Stimulated activated CD4-positive, alpha-beta T cell treated with anti-CD3 and anti-CD28 coated beads, Interleukin-1b, Interleukin-23, amount 100 ng/mL, for 4 hours (primary cell): ENCODE measurements at regions not wholly inside any gene's neighbourhood (a gene's known extent, or its start where the extent isn't known, plus 50 kb on each side); places are given as distances from the start of the nearest gene placed in this dataset.

Source experiments
- DNase-seq, 2 donors: peaks; one replicate each; pipeline ENCODE4 v3.0.0-alpha.2; 2020; ENCODE audit warnings: low read depth in 2 of 2

DNA sequence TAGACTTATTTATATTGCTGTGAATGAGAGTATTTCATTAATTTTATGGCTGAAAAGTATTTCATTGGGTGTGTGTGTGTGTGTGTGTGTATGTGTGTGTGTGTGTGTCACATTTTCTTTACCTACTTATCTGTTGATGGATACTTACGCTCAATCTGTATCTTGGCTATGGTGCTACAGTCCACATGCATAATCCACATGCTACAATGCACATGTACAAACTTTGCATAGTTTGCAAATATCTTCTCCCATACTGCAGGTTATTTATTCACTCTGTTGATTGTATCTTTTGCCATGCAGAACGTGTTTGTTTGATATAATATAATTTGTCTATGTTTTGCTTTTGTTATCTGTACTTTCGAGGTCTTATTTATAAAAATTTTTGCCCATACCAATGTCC, 167.8 kb downstream of the RAB28 start:
- DNase-seq, result no peak

DNA sequence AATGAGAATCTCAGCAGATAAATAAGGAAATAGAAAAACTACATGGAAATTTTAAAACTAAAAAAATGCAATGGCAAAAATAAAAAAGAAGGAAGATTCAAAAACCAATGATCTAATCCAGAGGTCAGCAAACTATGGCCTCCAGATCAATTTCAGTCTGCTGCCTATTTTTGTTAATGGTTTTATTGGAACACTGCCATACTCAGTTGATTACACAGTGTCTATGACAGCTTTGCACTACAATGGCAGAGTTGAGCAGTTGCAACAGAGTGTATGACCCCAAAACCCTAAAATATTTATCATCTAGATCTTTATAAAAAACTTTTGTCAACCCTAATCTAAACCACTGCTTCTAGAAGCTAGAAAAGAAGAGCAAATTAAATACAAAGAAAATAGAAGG, 170.3 kb downstream of the RAB28 start:
- no peak for DNase-seq

DNA sequence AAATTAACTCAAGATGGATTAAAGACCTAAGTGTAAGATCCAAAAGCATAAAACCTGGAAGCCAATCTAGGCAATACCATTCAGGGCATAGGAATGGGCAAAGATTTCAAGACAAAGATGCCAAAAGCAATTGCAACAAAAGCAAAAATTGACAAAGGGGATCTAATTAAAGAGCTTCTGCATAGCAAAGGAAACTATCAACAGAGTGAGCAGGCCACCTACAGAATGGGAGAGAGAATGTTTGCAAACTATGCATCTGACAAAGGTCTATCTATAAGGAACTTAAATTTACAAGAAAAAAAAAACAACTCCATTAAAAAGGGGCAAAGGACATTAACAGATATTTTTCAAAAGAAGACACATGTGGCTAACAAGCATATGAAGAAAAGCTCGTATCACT, 171.9 kb downstream of the RAB28 start:
- DNase-seq, result no peak

DNA sequence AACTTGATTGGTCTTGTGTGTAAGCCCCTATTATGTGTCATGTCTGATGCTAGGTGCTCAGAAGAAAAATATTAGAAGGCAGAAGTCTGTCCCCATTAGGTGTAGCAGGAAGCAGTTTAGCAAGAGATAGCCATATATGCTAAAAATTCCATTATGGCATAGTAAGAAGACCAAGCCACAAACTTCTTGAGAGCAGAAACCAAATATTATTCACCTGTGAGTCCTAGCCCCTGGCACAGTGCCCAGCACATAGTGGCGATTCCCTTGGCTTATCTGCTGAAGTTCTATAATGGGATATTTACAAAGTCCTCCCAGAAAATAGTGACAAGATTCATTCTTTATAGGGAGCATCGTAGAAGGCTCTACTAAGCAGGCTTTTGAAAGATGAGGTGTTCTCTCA, 174.4 kb downstream of the RAB28 start:
- DNase-seq, result no peak

DNA sequence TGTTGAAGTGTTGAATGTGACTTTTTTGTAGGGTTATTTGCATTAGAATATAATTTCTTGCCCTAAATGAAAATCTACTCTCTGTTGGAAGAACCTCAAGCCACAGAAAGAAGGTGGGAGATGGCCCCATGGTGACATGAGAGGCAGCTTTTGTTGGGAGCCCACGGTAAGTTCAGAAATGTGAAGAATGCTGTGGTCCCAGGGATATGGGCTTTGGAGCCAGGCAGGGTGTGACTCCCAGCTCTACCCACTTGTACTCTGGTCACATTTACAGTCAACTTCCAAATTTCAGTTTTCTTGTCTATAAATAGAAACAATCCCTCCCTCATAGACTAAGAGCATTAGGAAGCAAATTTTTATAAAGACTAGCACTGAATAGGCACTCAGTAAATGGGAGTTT, 177.8 kb downstream of the RAB28 start:
- no peak for DNase-seq

DNA sequence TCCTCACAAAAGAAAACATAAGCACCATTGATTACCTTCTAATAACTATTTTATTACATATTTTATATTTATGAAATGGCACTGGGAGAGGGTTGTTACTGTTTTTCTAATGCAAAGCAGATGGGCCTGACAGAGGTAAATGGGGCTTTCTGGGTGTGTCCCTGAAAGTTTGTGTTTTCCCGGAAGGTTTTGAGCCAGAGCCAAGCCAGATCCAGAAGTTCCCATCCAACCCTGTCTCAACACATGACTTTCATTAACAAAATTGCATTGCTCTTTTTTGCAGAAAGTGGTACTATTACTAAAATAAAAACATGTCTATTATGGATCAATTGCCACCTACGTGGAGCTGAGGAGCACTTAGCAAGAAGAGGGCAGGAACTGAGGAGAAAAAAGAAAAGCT, 181.3 kb downstream of the RAB28 start:
- no peak for DNase-seq

DNA sequence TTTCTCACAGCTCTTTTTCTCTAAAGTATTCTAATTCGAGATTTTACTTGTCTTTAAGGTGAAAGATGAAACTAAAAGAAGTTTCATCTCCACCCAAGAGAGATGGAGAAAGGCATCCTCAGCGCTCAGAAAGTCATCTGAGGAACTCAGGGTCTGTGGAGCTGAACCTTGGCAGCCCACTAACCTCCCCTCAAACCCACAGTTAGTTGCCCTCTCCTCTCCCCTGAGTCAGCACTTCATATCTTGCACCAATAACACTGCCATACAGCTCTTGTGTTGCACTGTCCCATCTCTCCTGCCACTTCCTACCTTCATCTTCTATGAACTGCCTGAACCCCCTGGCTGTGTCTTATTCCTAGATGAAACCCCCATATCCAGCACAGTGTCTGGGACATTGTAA, 184.8 kb downstream of the RAB28 start:
- no peak for DNase-seq

DNA sequence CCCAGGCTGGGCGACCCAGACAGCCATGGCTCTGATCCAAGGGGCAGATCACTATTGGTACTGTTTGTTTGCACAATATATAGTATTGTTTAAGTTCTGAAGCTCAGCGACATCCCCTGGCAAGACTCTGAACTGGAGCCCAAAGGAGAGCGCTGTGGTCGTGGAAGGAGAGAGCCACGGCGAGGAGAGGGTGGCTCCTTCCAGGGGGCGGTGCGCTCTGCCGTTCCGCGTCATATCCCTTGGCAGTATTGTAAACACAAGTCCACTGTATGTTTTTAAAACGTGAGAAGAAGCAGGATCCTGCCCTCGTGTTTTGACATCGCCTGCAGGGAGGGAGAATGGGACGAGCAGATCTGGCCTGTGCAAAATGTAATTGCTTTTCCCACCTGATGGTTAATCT, 185.5 kb downstream of the RAB28 start:
- no peak for DNase-seq

DNA sequence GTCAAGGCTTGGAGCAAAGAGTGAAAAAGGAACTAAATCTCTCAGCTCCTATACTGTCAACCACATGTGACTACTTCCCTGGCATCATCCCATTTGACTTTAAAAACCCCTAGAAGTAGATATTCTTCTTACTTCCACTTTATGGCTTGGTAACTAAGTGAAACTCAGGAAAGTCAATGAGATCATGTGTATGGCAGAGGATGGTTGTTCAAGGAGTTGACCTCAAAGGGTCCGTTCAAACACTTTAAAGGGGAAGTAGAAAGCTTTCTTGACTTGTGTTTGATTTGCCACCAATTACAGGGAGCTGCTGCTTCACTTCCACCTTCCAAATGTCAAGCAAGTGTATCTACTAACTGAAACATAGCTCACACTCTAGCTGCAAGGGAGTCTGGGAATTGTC, 187.2 kb downstream of the RAB28 start:
- DNase-seq, result no peak

DNA sequence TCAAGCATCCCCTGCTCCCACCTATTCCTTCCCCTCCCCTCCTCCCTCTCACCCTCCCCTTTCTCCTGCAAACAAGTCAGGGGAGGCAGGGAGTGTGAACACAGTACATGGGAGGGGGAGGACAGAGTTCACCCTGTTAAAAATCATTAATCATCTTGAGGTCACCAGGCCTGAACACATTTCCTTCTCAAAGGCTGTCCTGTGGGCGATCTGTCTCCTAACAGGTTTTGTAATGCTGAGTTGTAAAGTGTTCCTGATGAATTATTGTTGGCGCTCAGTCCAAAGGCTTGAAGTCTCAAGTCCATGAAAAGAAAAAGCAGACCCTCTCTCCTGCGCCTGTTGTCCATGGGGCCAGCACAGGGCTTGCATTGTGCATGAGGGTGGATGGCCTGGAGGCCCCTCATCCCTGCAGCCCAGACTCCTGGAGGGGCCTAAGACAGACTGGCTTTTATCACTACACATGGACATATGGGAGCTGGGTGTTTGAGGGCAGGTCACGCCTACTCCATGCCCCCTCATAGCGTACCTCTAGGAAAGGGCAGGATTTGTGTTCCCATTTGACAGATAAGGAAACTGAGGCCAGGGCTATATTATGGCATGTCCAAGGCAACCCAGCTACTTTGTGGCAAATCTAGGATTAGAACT, 189.1 kb downstream of the RAB28 start:
- no peak for DNase-seq

DNA sequence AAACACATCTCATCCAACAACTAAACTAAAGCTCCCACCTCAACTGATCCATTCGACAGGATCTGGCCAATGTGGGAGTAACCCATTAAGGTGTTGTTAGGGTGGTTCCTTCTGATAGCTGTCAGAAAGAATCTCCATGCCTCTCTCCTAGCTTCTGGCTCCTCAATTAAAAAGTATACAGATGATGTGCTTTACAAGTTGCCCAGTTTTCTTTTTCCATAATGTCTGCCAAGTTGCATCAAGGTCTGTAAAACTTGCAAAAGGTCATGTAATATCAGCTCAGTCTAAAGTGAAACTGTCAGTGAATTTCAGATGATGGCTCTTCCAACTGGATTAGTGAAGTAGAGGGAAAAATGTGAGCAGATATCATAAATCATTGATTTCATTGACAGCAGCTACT, 191.8 kb downstream of the RAB28 start:
- DNase-seq, result no peak

DNA sequence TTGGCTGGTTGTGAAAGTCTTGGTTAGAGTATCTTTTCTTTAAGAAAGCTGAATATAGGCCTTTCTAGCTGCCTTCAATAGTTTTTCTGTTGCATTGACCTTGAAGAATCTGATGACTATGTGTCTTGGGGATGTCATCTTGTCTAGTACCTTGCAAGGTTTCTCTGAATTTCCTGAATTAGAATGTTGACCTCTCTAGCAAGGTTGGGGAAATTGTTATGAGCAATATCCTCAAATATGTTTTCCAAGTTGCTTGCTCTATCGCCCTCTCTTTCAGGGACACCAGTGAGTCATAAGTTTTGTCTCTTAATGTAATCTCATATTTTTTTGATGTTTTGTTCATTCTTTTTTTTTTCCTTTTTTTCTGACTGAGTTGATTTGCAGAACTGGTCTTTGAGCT, 194.7 kb downstream of the RAB28 start:
- no peak for DNase-seq

DNA sequence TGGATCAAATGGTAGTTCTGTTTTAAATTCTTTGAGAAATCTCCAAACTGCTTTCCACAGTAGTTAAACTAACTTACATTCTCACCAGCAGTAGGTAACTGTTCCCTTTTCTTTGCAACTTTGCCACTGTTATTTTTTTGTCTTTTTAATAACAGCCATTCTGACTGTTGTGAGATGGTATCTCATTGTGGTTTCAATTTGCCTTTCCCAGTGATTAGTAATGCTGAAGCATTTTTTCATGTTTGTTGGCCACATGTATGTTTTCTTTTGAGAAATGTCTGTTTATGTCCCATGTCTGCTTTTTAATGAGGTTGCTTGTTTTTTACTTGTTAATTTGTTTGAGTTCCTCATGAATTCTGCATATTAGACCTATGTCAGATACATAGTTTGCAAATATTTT, 198.8 kb downstream of the RAB28 start:
- no peak for DNase-seq

DNA sequence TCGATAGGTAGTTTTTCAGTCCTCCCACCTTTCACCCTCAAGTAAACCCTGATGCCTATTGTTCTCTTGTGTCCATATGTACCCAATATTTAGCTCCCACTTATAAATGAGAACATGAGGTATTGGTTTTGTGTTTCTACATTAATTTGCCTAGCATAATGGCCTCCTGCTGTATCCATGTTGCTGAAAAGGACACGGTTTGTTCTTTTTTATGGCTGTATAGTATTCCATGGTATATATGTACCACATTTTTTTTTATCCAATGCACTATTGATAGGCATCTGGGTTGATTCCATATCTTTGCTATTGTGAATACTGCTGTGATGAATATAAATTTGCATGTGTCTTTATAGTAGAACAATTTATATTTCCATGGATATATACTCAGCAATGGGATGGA, 199.2 kb downstream of the RAB28 start:
- no peak for DNase-seq

DNA sequence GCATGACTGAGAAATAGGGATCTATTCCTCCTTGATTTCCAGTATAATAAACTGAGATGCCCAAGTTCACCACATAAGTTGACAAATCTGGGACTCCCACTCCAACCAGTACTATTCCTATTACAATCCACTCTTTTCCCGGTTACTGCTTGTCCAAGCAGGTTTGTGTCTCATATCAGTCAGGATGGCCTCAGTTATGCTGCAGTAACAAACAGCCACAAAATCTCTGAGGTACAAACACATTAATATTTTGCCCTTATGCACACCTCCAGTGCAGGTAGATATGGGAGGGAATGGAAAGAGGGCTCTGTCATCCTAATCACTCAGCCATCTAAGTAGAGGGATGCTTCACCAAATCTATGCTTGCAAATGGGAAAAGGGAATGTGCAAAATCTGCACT, 207.8 kb downstream of the RAB28 start:
- no peak for DNase-seq

DNA sequence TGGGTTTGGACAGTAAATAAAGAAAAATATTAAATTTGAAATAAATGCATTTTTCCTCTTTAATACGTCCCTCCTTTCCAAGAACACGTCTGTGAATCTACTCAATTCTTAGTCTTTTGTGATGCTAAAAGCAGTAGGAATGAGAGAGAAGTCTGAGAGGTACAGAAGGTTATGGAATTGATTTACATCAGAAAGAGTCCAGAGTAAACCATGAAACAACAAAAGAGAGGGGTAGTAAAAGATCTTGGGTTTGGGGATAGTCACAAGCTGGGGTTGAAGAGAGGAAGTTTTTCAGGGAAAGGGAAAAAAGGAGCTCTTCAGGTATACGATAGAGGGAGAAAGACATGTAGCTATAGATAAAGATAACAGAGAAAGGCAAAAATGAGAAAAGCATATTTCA, 215.4 kb downstream of the RAB28 start:
- no peak for DNase-seq

DNA sequence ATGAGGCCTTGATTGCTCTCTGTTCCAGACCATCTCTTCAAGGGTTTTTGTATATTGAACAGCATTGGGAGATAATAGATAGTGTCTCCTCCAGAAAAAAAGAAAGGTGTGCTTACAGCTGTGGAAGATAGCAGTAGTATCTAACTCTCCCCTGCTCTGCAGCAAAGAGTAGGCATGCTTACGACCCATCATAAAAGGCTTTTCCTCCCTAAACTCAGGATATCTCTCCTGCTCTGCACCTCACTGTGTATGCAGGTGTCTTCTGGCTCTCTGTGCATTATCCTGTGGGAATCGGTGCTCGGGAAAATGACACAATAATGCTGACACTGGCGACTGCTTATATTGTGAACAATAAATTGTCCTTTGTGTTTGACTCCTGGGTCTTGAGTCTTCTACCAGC, 216.0 kb downstream of the RAB28 start:
- no peak for DNase-seq

DNA sequence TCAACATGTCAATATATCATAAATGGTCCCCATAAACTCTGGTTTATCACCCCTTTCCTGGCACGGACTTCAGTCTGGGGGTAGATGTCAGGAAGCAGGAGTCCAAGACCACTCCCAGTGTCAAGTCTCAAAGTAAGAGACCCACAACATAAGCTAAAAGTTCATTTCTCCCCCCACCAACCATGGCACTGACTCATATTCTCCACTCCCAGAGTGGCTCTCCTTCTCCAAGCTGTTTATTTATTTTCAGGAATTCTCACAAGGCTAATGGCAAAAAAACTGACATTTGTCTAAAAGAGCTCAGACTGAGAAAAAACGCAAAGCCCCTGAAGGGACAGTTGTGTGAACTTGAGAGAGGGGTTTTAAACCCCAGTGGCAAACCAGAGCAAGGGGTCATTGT, 217.0 kb downstream of the RAB28 start:
- no peak for DNase-seq

DNA sequence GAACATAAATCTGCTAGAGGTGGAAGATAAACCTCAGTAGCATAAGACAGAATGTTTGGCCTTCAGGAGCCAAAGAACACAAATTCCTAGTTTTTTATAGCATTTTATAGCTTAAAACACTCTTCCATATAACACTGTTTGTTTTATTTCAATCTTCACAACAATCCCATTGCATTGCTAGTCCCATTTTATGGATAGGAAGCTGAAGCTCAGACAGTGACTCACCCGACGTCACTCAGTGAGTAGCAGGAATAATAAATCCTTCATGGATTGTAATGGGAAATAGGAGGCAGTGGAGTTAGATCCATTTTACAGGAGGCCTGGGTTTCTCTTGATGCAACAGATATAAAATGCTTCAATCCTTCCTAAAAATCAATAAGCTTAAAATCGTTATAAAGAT, 217.5 kb downstream of the RAB28 start:
- no peak for DNase-seq

DNA sequence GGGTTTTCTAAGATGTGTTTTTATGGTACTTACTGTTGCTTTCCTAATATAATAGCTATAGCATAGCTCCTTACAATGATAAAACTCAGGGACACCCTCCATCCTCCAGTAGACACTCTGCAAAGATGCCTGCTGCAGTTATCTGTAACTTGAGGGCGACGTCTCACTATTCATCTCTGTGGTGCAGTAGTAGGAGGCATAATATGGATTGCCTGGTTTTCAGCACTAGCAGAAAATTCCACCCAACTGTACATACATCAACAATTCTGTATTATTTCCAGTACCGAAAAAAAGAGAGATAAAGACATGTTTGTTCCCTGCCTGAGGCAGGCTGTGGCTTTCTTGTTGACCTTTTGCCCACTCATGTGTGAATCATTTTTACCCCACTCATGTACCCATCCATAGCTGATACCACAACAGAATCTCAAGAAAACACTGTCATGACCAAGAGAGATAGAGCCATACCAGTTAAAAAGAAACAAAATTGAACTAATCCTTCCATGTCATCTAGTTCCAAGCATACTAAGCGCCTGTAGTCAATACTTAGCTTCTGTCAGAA, 220.1 kb downstream of the RAB28 start:
- DNase-seq, result no peak

DNA sequence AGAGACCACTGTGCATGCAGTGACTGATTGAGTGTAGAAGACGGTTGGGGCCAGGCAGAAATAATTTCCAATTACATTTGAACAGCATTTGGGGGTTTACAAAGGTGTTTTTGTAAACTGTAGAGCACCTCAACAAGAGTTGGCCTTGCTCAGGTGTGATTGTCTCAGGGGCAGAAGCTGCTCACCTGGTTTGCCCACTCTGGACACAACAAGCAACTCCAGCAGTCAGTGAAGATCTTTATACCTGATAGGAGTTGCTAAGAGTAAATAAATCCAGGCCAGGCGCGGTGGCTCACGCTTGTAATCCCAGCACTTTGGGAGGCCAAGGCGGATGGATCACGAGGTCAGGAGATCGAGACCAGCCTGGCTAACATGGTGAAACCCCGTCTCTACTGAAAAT, 221.3 kb downstream of the RAB28 start:
- no peak for DNase-seq

DNA sequence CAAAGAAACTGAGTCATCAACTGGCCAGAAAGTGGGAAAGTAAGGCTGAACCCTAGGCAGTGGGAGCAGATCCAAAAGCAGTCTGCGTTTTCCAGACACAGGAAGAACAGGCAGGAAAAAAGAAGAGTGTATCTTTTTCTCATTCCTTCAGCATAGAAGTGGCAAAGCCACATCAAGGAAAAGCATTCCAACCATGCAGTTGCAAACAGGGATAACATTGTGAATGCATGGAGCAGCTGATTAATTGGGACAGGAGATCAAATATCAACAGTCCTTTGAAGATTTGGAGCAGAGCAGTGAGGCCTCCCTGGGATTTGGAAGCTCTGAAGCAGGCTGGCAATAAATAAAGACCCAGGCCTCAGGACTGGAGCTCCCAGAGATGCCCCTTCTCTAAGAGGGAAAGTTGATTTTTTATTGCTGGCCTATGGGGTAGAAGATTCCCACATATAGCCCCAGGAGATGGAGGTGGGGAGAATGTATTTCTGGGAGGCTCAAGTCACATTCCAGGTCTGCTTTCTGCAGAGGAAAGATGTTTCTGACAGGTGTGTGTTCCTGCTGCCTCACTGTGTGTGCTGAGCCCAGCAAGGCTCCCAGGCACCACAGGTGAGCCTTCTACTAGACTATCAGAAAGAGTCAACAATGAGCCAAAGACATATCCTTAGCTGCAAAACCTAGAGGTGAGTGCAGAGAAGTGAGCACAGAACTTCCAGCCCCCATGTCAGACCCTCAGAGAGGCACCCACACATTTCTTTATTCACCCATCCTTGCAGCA, 222.5 kb downstream of the RAB28 start:
- DNase-seq, result no peak

DNA sequence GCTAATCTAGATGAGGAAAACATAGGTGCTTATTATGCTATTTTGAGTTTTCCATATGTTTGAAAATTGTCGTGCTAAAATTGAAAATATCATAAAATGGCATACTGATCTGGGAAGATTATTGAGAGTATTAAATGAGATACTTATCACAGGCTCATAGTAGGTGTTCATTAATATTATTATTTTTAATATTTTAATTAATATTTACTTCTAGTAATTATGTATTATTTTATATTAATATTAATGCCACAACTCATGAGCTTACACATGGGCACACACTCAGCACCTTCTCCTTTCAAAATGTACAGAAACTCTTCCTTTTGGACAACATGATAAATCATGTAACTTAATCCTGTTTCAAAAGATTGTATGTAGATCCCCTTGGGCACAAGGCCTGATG, 223.6 kb downstream of the RAB28 start:
- no peak for DNase-seq

DNA sequence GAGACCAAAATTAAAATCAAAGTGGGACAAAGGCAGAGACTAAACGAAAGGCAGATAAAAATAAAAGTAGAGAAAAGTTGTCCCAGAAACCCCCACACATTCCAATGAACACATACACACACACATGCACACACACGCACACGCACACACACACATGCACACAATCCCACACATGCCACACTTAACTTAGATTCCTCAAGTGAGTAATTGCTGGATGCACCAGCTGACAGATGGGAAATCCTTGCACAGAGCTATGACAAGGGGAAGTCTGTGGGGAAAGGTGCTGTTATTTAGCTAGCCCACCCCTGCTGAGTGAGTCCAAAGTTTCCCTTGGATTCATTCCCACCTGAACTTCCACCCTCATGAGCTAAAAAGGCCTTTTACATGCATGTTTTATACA, 233.9 kb downstream of the RAB28 start:
- DNase-seq, result no peak
